Left ventricle myocardium inferior (tissue), 1 donor: ENCODE measurements at regions not wholly inside any gene's neighbourhood (a gene's known extent, or its start where the extent isn't known, plus 50 kb on each side); places are given as distances from the start of the nearest gene placed in this dataset.

Experiments used
- DNase-seq: peaks from one replicate; pipeline ENCODE4 v3.0.0-alpha.2; 2020
- H3K27ac ChIP-seq: fragments of 200-600 bp; replicated peaks from 2 replicates; pipeline ENCODE4 v1.8.0; 2021
- H3K27me3 ChIP-seq: fragments of 200-600 bp; 2 replicates; pipeline ENCODE4 v1.8.0; 2021; ENCODE audit warnings: low read depth
- H3K36me3 ChIP-seq: fragments of 200-600 bp; 2 replicates; pipeline ENCODE4 v1.8.0; 2021
- H3K4me1 ChIP-seq: fragments of 200-600 bp; 2 replicates; pipeline ENCODE4 v1.8.0; 2021
- H3K4me3 ChIP-seq: fragments of 200-600 bp; 2 replicates; pipeline ENCODE4 v1.8.0; 2021; ENCODE audit warnings: mild to moderate bottlenecking, moderate library complexity
- H3K9me3 ChIP-seq: fragments of 200-600 bp; replicated peaks from 2 replicates; pipeline ENCODE4 v1.8.0; 2021
- intact Hi-C: fragments of 100-400 bp; cut with micrococcal nuclease; formaldehyde crosslinking; loops from one replicate; pipeline ENCODE4 v1.11.0; 2022
- TF ChIP-seq, protein P1 (sequence below): fragments of 200-600 bp; IDR thresholded peaks from 2 replicates; pipeline ENCODE4 v1.8.0; 2021; ENCODE audit warnings: antibody characterized with exemption, mild to moderate bottlenecking, borderline replicate concordance
- donor health status: DM: no; HTN: yes; CAD: no; lungs with severe emphysema.

DNA sequence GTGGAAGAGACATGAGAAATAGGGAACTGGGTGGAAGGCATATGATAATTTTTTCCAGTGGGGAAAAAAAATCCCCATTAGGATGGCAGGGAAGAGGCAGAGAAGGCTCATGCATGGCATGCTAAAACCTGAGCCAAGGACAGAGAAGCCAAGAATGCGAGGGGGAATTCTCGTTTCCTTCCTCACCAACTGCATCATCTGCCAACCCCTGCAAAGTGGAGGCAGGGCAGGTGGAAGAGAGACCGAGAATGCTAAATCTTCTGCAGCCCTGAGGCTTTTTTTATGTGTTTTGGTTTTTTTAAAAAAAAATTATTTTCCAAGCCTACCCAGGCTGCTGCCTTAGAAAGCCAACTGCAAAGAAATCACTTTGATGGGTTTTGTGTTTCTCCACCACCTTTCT lies 54.3 kb upstream of the CCDC174 start:
- TF ChIP-seq, protein P1, sequence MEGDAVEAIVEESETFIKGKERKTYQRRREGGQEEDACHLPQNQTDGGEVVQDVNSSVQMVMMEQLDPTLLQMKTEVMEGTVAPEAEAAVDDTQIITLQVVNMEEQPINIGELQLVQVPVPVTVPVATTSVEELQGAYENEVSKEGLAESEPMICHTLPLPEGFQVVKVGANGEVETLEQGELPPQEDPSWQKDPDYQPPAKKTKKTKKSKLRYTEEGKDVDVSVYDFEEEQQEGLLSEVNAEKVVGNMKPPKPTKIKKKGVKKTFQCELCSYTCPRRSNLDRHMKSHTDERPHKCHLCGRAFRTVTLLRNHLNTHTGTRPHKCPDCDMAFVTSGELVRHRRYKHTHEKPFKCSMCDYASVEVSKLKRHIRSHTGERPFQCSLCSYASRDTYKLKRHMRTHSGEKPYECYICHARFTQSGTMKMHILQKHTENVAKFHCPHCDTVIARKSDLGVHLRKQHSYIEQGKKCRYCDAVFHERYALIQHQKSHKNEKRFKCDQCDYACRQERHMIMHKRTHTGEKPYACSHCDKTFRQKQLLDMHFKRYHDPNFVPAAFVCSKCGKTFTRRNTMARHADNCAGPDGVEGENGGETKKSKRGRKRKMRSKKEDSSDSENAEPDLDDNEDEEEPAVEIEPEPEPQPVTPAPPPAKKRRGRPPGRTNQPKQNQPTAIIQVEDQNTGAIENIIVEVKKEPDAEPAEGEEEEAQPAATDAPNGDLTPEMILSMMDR, result no peak
- no peak overlapping the region for H3K27ac ChIP-seq
- no peaks in the 10 kb centered on the region for H3K36me3 ChIP-seq
- intact Hi-C loops, result no loop called here
- no peaks in the 10 kb centered on the region for H3K9me3 ChIP-seq
- peaks cover 96% of the 10 kb centered on the region for H3K27me3 ChIP-seq
- H3K4me3 ChIP-seq, result no peak overlapping the region
- H3K4me1 ChIP-seq, result peaks cover 5% of the 10 kb centered on the region
- DNase-seq, result no peak

DNA sequence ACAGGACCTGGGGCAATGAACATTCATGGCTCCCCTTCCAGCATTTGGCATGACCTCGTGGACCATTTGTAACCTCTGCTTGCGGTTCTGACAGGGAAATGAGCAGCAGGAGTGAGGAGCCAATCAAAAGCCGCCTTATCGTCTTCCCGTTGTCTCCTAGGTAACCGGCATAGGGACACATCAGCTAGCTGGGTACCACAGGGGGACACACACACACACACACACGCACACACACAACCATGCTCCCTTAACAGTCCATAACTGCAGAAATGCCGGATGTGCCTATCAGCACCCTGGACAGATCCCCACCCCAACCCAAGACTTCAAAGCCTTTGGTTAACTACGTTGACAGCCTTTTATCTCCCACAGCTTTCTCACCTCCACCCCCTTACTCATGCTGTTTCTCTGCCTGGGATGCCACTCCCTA lies 53.4 kb upstream of the CCDC174 start:
- TF ChIP-seq, protein P1, result no peak
- Histone ChIP-seq H3K4me3 (no peak overlapping the region), H3K9me3 (no peaks in the 10 kb centered on the region), H3K4me1 (peaks cover 9% of the 10 kb centered on the region), H3K27me3 (peaks cover 95% of the 10 kb centered on the region), H3K27ac (no peak overlapping the region), H3K36me3 (no peaks in the 10 kb centered on the region)
- intact Hi-C loops, result no loop called here
- DNase-seq, result no peak

DNA sequence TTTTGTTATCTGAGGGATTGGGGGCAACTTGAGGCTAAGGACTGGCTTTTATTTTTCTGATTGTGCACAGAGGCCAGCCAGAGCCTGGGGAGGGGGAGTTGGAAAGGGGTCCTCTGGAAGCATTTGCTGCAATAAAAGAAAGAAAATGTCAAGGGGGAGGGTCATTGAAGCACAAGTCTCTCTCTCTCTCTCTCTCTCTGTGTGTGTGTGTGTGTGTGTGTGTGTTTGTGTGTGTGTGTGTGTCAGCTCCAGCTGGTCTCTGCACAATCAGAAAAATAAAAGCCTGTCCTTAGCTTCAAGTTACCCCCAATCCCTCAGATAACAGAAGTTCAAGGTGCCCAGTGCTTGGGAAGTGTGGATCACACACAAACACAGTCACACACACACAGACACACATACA lies 52.1 kb upstream of the CCDC174 start:
- Histone ChIP-seq H3K36me3 (no peaks in the 10 kb centered on the region), H3K27me3 (peaks cover 95% of the 10 kb centered on the region), H3K4me3 (no peak overlapping the region), H3K27ac (no peak overlapping the region), H3K9me3 (no peaks in the 10 kb centered on the region), H3K4me1 (peaks cover 9% of the 10 kb centered on the region)
- DNase-seq, result no peak
- TF ChIP-seq, protein P1, result no peak
- intact Hi-C loops, result no loop called here

DNA sequence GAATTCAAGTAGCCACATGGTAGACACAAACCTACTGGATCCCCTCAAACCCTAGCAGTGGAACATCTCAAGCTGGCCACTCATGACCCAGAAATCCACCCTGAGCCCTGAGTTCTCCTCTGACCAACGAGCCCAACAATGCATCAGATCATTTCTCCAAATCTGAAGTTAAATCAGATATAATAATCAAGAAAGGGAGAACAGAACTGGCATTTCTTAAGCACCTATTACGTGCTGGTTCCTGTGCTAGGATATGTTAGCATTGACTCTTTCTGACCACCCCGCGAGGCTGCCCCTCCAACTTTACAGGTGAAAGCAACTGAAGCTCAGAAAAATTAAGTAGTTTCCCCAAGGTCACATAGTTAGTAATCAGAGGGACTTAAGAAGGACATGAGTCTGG lies 51.5 kb upstream of the CCDC174 start:
- H3K27me3 ChIP-seq, result peaks cover 95% of the 10 kb centered on the region
- H3K36me3 ChIP-seq, result no peaks in the 10 kb centered on the region
- H3K9me3 ChIP-seq, result no peaks in the 10 kb centered on the region
- TF ChIP-seq, protein P1, result no peak
- H3K4me1 ChIP-seq, result peaks cover 9% of the 10 kb centered on the region
- DNase-seq, result no peak
- H3K27ac ChIP-seq, result no peak overlapping the region
- no peak overlapping the region for H3K4me3 ChIP-seq
- intact Hi-C loops, result no loop called here

DNA sequence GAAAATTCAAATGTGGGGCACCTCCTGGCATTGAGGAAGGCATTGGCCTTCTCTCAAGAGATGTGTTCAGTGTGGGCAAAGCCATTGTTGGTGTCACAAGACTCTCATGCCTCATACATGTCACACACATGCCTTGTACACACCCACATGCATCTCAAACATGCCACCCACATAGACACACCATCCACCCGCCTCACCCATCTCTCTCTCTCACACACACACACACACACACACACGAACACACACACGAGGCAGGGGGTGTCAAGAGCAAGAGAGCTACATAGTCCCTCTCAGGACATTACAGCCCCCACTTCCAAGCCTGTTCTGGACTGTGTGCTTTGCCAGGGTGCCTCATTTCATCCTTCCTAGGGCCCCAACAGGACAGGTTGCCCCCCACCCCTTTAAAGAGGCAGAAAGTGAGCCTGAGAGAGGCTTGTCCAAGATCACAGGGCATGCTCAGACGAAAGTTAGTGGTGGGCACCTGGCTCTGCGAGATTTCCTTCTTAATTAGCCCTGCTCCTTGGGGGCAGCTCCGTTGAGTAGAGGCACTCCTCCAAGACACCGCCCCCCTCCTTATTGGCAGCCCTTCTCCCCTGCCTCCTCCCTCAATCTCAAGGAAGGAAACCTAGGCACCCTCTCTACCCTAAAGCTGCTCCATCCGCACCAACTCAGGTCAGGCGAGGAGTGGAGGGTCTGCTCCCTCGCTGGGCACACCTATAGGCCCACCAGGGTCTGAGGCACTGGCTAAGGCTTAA lies 50.5 kb upstream of the CCDC174 start:
- TF ChIP-seq, protein P1, result no peak

DNA sequence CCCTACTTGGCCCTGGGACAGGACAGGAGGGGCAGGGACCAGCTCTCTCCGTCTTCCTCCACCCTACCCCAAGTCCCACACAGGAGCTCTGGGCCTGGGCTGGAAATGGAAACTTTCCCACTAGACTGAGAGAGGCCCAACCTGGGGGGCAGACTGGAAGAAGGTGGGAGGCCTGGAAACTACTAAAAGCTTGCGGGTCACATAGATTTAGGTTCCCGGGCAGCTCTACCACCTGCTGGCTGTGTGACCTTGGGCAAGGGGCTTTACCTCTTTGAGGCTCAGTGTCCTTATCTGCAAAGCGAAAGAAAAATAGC lies 49.9 kb upstream of the CCDC174 start:
- TF ChIP-seq, protein P1, result no peak
- intact Hi-C loops, result no loop called here
- Histone ChIP-seq H3K4me1 (peaks cover 12% of the 10 kb centered on the region), H3K27ac (no peak overlapping the region), H3K27me3 (peaks cover 86% of the 10 kb centered on the region), H3K4me3 (no peak overlapping the region), H3K36me3 (no peaks in the 10 kb centered on the region), H3K9me3 (no peaks in the 10 kb centered on the region)
- no peak for DNase-seq

More for the DNA sequence above, 50.5 kb upstream of the CCDC174 start:
- DNase-seq, result no peak
- H3K27me3 ChIP-seq, result peaks cover 92% of the 10 kb centered on the region
- H3K36me3 ChIP-seq, result no peaks in the 10 kb centered on the region
- no peaks in the 10 kb centered on the region for H3K9me3 ChIP-seq
- H3K4me1 ChIP-seq, result peaks cover 9% of the 10 kb centered on the region
- intact Hi-C loops, result no loop called here
- H3K4me3 ChIP-seq, result no peak overlapping the region
- no peak overlapping the region for H3K27ac ChIP-seq
